ENCODE measurements at regions not wholly inside any gene's neighbourhood (a gene's known extent, or its start where the extent isn't known, plus 50 kb on each side); places are given as distances from the start of the nearest gene placed in this dataset.

DNA sequence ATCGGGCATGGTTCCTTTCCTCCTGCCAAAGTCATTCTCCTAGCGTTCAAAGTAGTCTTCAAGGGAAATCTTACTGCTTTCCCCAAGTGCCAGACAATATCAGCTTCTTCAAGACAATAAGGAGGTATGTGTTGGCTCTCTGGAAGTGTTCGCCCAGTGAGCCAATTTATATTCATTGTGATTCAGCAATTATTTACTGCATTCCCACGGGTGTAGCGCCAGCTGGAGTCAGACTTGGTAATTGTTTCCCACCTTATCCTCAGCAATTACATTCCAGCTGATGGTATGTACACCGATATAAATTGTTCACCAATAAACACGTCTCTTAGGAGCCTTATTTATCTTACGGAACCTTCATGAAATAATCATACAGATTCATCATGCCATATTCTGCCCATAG is 103.6 kb upstream of the CTNNB1 start:
- TF ChIP-seq, protein P1, sequence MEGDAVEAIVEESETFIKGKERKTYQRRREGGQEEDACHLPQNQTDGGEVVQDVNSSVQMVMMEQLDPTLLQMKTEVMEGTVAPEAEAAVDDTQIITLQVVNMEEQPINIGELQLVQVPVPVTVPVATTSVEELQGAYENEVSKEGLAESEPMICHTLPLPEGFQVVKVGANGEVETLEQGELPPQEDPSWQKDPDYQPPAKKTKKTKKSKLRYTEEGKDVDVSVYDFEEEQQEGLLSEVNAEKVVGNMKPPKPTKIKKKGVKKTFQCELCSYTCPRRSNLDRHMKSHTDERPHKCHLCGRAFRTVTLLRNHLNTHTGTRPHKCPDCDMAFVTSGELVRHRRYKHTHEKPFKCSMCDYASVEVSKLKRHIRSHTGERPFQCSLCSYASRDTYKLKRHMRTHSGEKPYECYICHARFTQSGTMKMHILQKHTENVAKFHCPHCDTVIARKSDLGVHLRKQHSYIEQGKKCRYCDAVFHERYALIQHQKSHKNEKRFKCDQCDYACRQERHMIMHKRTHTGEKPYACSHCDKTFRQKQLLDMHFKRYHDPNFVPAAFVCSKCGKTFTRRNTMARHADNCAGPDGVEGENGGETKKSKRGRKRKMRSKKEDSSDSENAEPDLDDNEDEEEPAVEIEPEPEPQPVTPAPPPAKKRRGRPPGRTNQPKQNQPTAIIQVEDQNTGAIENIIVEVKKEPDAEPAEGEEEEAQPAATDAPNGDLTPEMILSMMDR (IDR thresholded peaks at IDR 0.05), result no peak
- TF ChIP-seq EP300 (IDR thresholded peaks at IDR 0.05), result no peak
- TF ChIP-seq POLR2AphosphoS5 (IDR thresholded peaks at IDR 0.05), result no peak
- no peak for TF ChIP-seq POLR2A (IDR thresholded peaks at IDR 0.05)
